GM23338 (cell line): ENCODE measurements at regions not wholly inside any gene's neighbourhood (a gene's known extent, or its start where the extent isn't known, plus 50 kb on each side); places are given as distances from the start of the nearest gene placed in this dataset.
A peak's percentile ranks its signal among the peaks of the same experiment; 100 is the strongest.

ENCODE experiments used
- ATAC-seq: fragments of 200-7000 bp; cut with Tn5 transposase; 3 replicates; pipeline ENCODE4 v1.9.1; 2020
- DNase-seq: peaks from one replicate; pipeline ENCODE4 v3.0.0-alpha.2; 2015; ENCODE audit warnings: low spot score
- H2AFZ ChIP-seq: fragments of 200-600 bp; sonication (generic); 2 replicates; pipeline ENCODE4 v1.8.0; 2016; ENCODE audit warnings: antibody characterized with exemption, mild to moderate bottlenecking, moderate library complexity
- H3F3A ChIP-seq: fragments of 200-600 bp; sonication (generic); replicated peaks from 2 replicates; pipeline ENCODE4 v1.8.0; 2017; ENCODE audit warnings: antibody characterized with exemption, mixed run types, low read depth
- H3K27ac ChIP-seq: fragments of 200-600 bp; sonication (generic); 2 replicates; pipeline ENCODE4 v1.6.1; 2016; ENCODE audit warnings: low read depth
- H3K27me3 ChIP-seq: fragments of 200-600 bp; sonication (generic); 2 replicates; pipeline ENCODE4 v1.8.0; 2016; ENCODE audit warnings: mild to moderate bottlenecking, mixed run types, moderate library complexity; ENCODE audit not compliant: insufficient read depth
- H3K36me3 ChIP-seq: fragments of 200-600 bp; sonication (generic); 2 replicates; pipeline ENCODE4 v1.8.0; 2016; ENCODE audit warnings: mild to moderate bottlenecking; ENCODE audit not compliant: insufficient read depth
- H3K4me1 ChIP-seq: fragments of 200-600 bp; sonication (generic); 2 replicates; pipeline ENCODE4 v1.8.0; 2016; ENCODE audit warnings: mild to moderate bottlenecking, moderate library complexity; ENCODE audit not compliant: insufficient read depth
- H3K4me2 ChIP-seq: fragments of 200-600 bp; sonication (generic); 2 replicates; pipeline ENCODE4 v1.7.1; 2017; ENCODE audit warnings: mixed run types
- H3K4me3 ChIP-seq: fragments of 200-600 bp; sonication (generic); 2 replicates; pipeline ENCODE4 v1.6.1; 2016; ENCODE audit warnings: mixed run types
- H3K79me2 ChIP-seq: fragments of 200-600 bp; sonication (generic); replicated peaks from 2 replicates; pipeline ENCODE4 v1.8.0; 2017; ENCODE audit warnings: mild to moderate bottlenecking; ENCODE audit not compliant: insufficient read depth
- H3K9me2 ChIP-seq: fragments of 200-600 bp; sonication (generic); 2 replicates; pipeline ENCODE4 v1.8.0; 2017; ENCODE audit not compliant: insufficient read depth
- H4K20me1 ChIP-seq: fragments of 200-600 bp; sonication (generic); replicated peaks from 2 replicates; pipeline ENCODE4 v1.8.0; 2017; ENCODE audit warnings: mild to moderate bottlenecking; ENCODE audit not compliant: insufficient read depth
- H3K27ac Mint-ChIP-seq: 2 replicates; pipeline ENCODE4 v1.8.0; 2020; ENCODE audit warnings: inconsistent platforms, mild to moderate bottlenecking, moderate library complexity, mixed read lengths
- H3K27me3 Mint-ChIP-seq: 3 replicates; pipeline ENCODE4 v1.8.0; 2022; ENCODE audit warnings: low read depth, mild to moderate bottlenecking, moderate library complexity, mixed read lengths, inconsistent platforms; ENCODE audit not compliant: insufficient read depth, poor library complexity
- H3K36me3 Mint-ChIP-seq: 3 replicates; pipeline ENCODE4 v1.8.0; 2021; ENCODE audit warnings: low read depth, mild to moderate bottlenecking, inconsistent platforms, moderate library complexity, mixed read lengths
- H3K4me1 Mint-ChIP-seq: 3 replicates; pipeline ENCODE4 v1.8.0; 2020; ENCODE audit warnings: mild to moderate bottlenecking, inconsistent platforms, mixed read lengths
- H3K4me3 Mint-ChIP-seq: 3 replicates; pipeline ENCODE4 v1.8.0; 2021; ENCODE audit warnings: moderate library complexity, mild to moderate bottlenecking, inconsistent platforms, mixed read lengths
- H3K9me3 Mint-ChIP-seq: 3 replicates; pipeline ENCODE4 v1.8.0; 2020; ENCODE audit warnings: moderate library complexity, mild to moderate bottlenecking, inconsistent platforms, mixed read lengths
- EZH2 ChIP-seq: fragments of 200-600 bp; sonication (generic); IDR thresholded peaks from one replicate; pipeline ENCODE4 v1.8.0; 2017; ENCODE audit warnings: antibody characterized with exemption, mild to moderate bottlenecking, low read depth; ENCODE audit not compliant: unreplicated experiment
- EZH2phosphoT487 ChIP-seq: fragments of 200-600 bp; sonication (generic); IDR thresholded peaks from one replicate; pipeline ENCODE4 v1.8.1; 2018; ENCODE audit warnings: antibody characterized with exemption; ENCODE audit not compliant: unreplicated experiment
- JUNB ChIP-seq: IDR thresholded peaks from one replicate; pipeline ENCODE4 v1.6.1; 2016; ENCODE audit warnings: antibody characterized with exemption; ENCODE audit not compliant: unreplicated experiment
- STAT1 ChIP-seq: IDR thresholded peaks from one replicate; pipeline ENCODE4 v1.6.1; 2016; ENCODE audit warnings: antibody characterized with exemption; ENCODE audit not compliant: unreplicated experiment
- ZNF331 ChIP-seq: fragments of 250-450 bp; sonication (Bioruptor Pico); IDR thresholded peaks from 2 replicates; pipeline ENCODE4 v1.5.0; 2020; ENCODE audit warnings: low read depth, mild to moderate bottlenecking, moderate library complexity
- TF ChIP-seq, protein P1 (sequence below), 2 experiments: fragments of 200-600 bp in 1 of 2; sonication (generic) in 1 of 2; conservative IDR thresholded peaks; 2 replicates each; pipeline versions ENCODE4 v1.5.1 to v1.6.1; 2016 to 2017; ENCODE audit warnings: antibody characterized with exemption in 2 of 2, low read depth in 2 of 2, mild to moderate bottlenecking in 2 of 2, moderate library complexity in 1 of 2

DNA sequence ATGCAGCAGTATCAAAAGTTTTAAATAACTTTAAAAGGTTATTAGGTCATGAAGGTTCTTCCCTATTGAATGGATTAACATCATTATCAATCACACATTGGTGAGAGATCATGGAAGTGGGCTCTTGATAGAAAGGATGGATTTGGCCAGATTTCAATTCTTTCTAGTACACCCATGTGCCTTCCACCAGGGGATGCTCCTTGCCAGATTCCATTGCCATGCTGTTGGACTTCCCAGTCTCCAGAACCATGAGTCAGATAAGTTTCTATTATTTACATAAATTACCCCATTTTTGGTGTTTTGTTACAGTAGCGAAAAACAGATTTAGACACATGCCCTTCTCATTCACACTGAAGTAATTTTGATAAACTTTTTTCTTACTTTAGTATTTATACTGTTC, 1010.6 kb upstream of the C9orf72 start:
- DNase-seq (no peak), ATAC-seq (no peak)
- Mint-ChIP-seq H3K4me3 (no peak overlapping the region), H3K4me1 (no peaks in the 10 kb centered on the region), H3K9me3 (peaks cover 9% of the 10 kb centered on the region; the same call in 2 of the 3 replicates), H3K27ac (no peak overlapping the region), H3K27me3 (no peaks in the 10 kb centered on the region), H3K36me3 (peaks cover 8% of the 10 kb centered on the region; the same call in 2 of the 3 replicates)
- Histone ChIP-seq H3K9me2 (no peaks in the 10 kb centered on the region), H3K4me1 (no peaks in the 10 kb centered on the region), H3K27ac (no peak overlapping the region), H4K20me1 (no peaks in the 10 kb centered on the region), H3K4me3 (no peak overlapping the region), H2AFZ (no peak overlapping the region), H3K36me3 (no peaks in the 10 kb centered on the region), H3K27me3 (no peaks in the 10 kb centered on the region), H3K4me2 (no peak overlapping the region), H3F3A (no peaks in the 10 kb centered on the region), H3K79me2 (no peaks in the 10 kb centered on the region)
- no peak for TF ChIP-seq ZNF331 (CRISPR knock-in tag)
- TF ChIP-seq, protein P1, sequence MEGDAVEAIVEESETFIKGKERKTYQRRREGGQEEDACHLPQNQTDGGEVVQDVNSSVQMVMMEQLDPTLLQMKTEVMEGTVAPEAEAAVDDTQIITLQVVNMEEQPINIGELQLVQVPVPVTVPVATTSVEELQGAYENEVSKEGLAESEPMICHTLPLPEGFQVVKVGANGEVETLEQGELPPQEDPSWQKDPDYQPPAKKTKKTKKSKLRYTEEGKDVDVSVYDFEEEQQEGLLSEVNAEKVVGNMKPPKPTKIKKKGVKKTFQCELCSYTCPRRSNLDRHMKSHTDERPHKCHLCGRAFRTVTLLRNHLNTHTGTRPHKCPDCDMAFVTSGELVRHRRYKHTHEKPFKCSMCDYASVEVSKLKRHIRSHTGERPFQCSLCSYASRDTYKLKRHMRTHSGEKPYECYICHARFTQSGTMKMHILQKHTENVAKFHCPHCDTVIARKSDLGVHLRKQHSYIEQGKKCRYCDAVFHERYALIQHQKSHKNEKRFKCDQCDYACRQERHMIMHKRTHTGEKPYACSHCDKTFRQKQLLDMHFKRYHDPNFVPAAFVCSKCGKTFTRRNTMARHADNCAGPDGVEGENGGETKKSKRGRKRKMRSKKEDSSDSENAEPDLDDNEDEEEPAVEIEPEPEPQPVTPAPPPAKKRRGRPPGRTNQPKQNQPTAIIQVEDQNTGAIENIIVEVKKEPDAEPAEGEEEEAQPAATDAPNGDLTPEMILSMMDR (conservative IDR thresholded peaks at IDR 0.05; ENCODE audit: low read depth in 2 of 2), result 0 out of 4 replicates have a peak, but pooled peaks of 1 of the 2 experiments have one; percentile 11

DNA sequence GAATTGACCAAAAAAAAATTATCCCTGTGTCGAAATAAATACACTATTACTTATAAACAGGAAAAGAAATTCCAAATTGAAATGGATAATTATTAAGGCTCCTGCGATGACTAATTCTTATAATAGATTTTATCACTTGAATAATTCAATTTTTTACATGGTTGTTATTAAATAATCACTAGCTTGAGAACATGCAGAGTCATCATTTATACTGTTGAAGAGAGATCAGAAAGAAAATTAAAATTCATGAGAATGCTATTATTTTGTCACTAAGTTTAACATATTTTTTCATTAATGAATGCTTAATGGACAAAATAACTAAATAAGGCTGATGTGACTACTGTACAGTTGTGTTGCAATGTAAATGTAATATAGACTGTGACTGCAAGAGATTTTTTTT, 1011.3 kb upstream of the C9orf72 start:
- H3K36me3 Mint-ChIP-seq, result peaks cover 8% of the 10 kb centered on the region; the same call in 2 of the 3 replicates
- DNase-seq, result no peak
- Histone ChIP-seq H3K4me3 (no peak overlapping the region), H3F3A (no peaks in the 10 kb centered on the region), H3K27me3 (no peaks in the 10 kb centered on the region), H3K36me3 (no peaks in the 10 kb centered on the region), H3K79me2 (no peaks in the 10 kb centered on the region), H4K20me1 (no peaks in the 10 kb centered on the region), H3K4me1 (no peaks in the 10 kb centered on the region), H3K27ac (no peak overlapping the region), H3K4me2 (no peak overlapping the region), H2AFZ (no peak overlapping the region), H3K9me2 (no peaks in the 10 kb centered on the region)
- H3K27ac Mint-ChIP-seq, result no peak overlapping the region
- TF ChIP-seq, protein P1 (conservative IDR thresholded peaks at IDR 0.05; ENCODE audit: low read depth in 2 of 2), result no peak
- TF ChIP-seq STAT1 (no peak), EZH2phosphoT487 (no peak), JUNB (no peak), EZH2 (no peak)
- peaks cover 9% of the 10 kb centered on the region; the same call in 2 of the 3 replicates for H3K9me3 Mint-ChIP-seq
- ATAC-seq, result no peak
- H3K4me1 Mint-ChIP-seq, result no peaks in the 10 kb centered on the region
- H3K27me3 Mint-ChIP-seq, result no peaks in the 10 kb centered on the region
- H3K4me3 Mint-ChIP-seq, result no peak overlapping the region

GRCh38 chr9:28587052-28587451, 1013.8 kb upstream of the C9orf72 start:
- Mint-ChIP-seq H3K27me3 (peaks cover 2% of the 10 kb centered on the region), H3K36me3 (peaks cover 11% of the 10 kb centered on the region; the same call in 2 of the 3 replicates)

More at GRCh38 chr9:28587052-28587451, 1013.8 kb upstream of the C9orf72 start:
- Histone ChIP-seq H3K4me1 (no peaks in the 10 kb centered on the region), H3K4me2 (no peak overlapping the region), H3K4me3 (no peak overlapping the region), H3K27ac (no peak overlapping the region), H3K79me2 (no peaks in the 10 kb centered on the region), H2AFZ (no peak overlapping the region), H3K9me2 (no peaks in the 10 kb centered on the region), H3K36me3 (no peaks in the 10 kb centered on the region), H3K27me3 (no peaks in the 10 kb centered on the region), H4K20me1 (no peaks in the 10 kb centered on the region), H3F3A (no peaks in the 10 kb centered on the region)
- H3K4me1 Mint-ChIP-seq, result no peaks in the 10 kb centered on the region
- DNase-seq, result no peak
- TF ChIP-seq STAT1 (no peak), EZH2 (no peak)
- TF ChIP-seq, protein P1 (conservative IDR thresholded peaks at IDR 0.05; ENCODE audit: low read depth in 2 of 2), result no peak
- no peak overlapping the region for H3K4me3 Mint-ChIP-seq
- ATAC-seq, result no peak
- H3K9me3 Mint-ChIP-seq, result peaks cover 12% of the 10 kb centered on the region; the same call in 2 of the 3 replicates
- H3K27ac Mint-ChIP-seq, result no peak overlapping the region
